GM21619 (cell line): ENCODE measurements at regions not wholly inside any gene's neighbourhood (a gene's known extent, or its start where the extent isn't known, plus 50 kb on each side); places are given as distances from the start of the nearest gene placed in this dataset.
A peak's percentile ranks its signal among the peaks of the same experiment; 100 is the strongest.

Experiments used
- ATAC-seq: cut with Tn5 transposase; IDR thresholded peaks from one replicate; pipeline ENCODE4 v1.9.1; 2021; ENCODE audit not compliant: unreplicated experiment

DNA sequence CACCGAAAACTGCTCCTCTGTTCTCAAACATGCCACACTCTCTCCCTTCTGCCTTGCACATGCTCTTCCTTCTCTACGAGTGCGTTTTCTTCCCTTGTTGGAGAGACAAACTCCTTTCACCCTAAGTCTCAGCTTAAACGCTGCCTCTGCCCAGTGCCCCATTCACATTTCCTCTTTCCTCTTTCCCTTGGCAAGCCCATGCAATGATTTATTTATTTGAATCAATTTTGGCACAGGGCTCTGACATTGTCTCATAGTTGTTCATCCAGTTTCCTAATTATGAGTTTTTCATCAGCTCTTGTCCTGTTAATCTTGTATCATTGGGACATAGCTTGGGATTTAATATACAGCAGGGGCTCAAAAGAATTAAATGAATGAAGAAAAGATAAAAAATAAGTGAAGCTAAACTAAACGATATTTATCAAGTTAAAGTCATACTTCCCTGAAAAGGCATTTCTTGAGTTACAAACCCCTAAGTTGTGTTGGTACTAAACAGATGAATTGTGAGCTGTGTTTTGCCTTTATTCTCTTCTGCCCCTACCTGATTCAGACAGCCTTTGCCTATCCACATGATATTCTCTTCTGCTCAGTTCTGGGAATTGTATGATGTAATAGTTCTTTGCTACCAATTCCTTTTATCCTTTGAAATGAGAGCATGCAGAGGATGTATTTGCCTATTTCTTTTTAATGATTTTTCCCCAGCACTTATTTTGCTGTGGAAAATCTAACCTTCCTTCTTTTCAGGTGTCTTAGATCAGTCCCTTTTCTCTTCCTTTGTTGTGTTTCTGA, 704.4 kb downstream of the UTRN start:
- ATAC-seq: no peak

- ATAC-seq: no peak
Observed at GRCh38 chr6:144990784-144991183, 705.6 kb downstream of the UTRN start.

GRCh38 chr6:144993870-144994269, 708.7 kb downstream of the UTRN start:
- no peak for ATAC-seq

GRCh38 chr6:144997996-144998395, 712.9 kb downstream of the UTRN start:
- no peak for ATAC-seq

- ATAC-seq: no peak
Observed at GRCh38 chr6:144999127-144999526, 714.0 kb downstream of the UTRN start.

DNA sequence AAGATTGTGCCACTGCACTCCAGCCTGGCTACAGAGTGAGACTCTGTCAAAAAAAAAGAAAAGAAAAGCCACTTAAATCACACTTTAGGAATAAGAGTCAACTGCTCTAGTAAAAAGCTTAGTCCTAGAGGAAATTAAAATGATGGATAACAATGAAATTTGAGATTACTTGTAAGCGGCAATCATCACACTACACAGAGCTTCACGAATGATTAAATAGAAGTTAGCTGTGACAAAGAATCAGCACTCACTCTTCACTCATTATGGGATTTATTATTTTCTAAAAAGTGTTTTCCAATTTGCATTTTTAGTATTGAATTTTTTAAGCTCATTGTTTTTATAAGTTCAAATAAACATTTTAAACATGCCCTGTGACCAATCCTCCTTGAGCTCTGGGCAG, 718.0 kb downstream of the UTRN start:
- ATAC-seq: no peak

DNA sequence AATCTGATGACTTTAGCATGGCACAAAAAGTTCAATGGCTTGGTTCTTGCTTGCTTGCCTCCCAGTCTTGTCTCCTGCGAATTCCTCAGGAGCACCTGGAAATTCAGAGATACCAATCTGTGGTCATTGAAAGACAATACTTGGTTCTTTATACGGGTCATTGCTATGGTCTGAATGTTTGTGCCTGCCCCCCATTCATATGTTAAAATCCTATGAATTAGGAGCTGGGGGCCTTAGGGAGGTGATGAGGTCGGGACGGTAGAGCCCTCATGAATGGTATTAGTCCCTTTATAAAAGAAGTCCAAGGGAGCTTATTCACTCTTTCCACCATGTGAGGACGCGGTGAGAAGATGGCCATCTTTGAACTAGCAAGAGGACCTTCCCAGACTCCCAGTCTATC, 721.8 kb downstream of the UTRN start:
- ATAC-seq: no peak

- no peak for ATAC-seq
Observed at GRCh38 chr6:145008715-145009114, 723.6 kb downstream of the UTRN start.

DNA sequence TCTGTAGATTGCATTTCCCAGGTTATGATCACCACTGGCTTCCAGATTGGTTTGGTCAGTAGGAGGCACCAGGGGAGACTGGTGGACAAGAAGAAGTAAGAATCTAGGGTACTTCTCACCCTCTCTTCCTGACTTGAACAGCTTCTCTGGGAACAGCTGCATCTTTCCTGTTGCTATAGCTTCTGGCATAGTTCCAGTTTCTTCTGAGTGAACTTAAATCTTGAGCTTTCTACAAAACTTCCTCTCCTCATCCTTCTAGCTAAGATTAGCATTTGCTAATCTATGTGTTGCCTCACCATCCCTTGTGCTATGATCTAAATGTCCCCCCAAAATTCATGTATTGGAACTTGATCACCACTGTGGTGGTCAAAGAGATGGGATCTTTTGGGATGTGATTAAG, 724.6 kb downstream of the UTRN start:
- ATAC-seq: no peak

DNA sequence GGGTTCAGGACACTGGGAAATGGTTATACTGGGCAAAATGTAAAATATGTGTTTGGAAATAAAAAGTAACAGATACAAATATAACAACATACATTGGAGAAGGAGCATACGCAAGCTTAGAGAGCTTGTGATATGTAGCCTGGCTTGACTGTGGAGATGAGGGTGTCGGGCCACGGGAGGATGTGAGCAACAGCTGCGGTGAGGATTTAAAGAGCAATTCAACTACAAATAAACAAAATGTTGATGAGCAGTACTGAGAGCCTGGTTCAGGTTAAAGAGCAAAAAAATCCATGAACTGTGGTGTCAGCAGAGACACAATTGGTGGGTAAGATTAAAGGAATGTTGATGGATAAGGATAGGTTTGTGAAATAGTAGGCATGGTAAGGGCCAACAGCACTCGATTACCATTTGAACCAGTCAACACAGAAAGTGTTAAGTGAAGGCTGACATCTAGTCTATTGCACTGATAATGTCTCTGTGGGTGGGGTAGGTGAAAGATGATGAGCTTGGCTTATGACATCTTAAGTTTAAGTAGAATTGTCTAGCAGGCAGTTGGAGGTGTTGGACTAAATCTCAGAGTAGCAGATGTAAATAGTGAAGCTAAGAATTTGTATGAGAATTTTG, 723.2 kb downstream of the EPM2A start:
- no peak for ATAC-seq

DNA sequence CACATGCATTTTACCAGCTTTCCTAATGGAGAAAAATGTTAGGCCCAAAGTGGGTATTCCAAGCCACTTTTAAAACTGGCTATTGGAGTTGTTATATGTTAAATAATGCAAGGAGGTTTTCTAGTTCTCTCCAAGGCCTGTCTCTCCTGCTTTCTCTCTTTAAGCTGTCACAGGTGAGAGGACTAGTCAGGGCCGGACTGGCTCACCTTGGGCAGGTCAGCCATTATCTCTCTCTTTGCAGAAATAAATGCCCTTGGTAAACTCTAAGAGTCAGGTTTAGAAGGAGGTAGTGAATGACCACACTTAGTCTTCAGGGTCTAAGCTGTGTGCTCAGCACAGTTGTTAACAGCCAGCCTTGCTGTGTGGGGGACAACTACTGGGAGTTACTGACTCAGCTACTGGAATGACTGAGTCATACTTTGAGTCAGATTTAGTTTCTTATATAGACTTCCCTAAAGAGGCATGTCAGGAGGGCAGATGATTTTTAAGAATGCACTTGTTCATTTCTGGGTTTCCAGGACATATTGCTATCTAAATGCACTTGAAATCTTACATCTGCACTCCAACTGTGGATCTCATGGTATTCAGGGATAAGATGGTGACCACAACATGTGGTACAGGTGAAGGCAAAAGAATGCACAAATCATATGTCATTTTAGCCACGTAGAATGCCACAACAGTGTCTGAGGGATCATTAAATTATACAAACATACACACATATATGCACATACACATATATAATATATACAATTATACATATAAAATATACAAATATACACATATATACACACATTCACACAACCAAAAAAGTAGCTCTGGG, 719.4 kb downstream of the EPM2A start:
- peak; percentile 99 for ATAC-seq

DNA sequence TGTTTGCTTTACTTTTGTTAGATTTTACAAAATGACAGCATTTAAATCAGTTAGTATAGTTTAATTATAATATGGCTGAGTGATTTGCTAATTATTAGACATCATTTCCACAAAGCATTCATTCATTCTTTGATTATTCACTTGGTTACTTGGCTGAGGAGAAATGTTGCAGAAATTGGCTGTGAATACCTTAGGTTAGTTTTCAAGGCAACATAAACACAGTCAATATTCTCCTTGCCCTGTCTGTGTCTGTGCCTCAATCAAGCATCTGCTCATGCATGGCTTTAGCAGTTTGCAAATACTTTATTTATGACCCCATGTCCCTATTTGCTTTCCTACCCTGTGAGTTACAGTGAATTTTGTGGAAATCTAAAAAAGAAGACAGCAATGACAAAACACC, 718.3 kb downstream of the EPM2A start:
- ATAC-seq: no peak

DNA sequence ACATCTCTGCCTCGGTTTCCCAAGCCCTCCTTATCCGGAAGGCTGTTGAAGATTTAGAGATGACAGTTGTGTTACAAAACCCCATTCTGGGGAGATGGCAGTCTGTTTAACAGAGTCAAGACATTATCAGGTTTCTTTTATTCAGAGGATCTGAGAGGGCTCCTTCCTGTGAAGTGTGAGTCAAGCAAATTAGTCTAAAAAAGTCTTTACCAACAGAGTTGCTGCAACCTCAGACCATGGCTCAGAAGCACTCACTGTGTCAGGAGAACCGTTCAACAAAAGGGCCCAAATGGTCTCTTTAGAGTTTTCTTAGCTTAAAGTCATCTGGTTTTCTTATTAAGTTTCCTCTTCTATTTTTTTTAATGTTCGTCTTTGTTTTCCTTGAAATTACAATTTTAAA, 717.8 kb downstream of the EPM2A start:
- ATAC-seq: no peak

GRCh38 chr6:145018027-145018426, 717.3 kb downstream of the EPM2A start:
- no peak for ATAC-seq

DNA sequence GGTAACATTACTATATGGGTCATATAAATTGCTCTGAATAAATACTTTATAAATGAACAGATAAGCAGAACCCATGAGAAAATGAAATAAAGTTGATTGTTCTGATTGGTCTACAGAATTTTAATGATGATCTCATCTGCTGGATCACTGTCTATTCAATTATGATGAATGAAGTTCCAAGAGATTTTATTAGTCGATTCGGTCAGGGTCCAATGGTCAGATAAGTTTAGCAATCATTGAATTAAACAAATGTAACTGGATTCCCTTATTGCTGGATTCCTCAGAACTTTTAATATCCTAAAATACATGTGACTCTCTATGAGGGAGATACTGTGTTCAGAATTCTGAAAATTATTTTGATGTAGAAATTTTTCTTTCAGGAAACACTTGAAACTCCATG, 715.2 kb downstream of the EPM2A start:
- no peak for ATAC-seq

- no peak for ATAC-seq
Observed at GRCh38 chr6:145020543-145020942, 714.8 kb downstream of the EPM2A start.

GRCh38 chr6:145022199-145022796, 713.0 kb downstream of the EPM2A start:
- ATAC-seq: no peak

- ATAC-seq: no peak
Observed at GRCh38 chr6:145023116-145023726, 712.1 kb downstream of the EPM2A start.

DNA sequence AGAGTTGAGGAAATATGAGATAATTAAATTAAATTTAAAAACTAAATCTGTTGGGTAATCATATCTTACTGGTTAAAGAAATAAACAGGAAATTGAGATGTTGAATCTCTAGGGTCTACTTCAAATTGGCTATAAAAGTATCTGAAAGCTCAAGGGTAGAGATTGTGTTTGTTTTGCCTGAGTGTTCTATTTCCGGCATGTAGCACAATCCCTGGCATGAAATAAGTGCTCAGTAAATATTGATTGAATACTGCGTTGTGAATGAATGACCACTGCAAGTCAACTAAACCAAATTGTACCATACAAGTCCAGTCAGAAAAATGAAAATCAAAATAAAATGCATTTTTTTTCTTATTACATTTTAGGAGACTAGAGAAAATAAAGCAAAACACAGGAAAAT, 709.8 kb downstream of the EPM2A start:
- ATAC-seq: no peak

- ATAC-seq: no peak
Observed at GRCh38 chr6:145026267-145026679, 709.0 kb downstream of the EPM2A start.
